ENCODE measurements at regions not wholly inside any gene's neighbourhood (a gene's known extent, or its start where the extent isn't known, plus 50 kb on each side); places are given as distances from the start of the nearest gene placed in this dataset.

DNA sequence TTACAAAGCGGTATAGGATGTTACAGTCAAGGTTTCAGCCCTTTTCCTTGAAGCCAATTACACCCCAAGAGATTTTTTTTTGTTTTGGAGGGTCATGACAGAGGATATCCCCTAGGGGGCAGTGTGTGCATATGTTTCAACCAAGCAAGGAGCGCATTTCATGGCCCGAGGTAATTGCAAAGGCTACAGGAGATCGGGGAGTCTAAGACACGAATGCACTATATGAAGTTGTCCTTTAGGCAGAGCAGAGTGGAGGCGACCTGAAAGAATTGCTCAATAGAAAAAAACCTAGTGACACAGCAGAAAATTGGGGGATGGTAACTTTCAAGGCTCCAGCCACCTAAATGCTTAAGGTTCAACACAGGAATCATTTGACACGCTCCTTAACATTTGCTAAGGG is 219.8 kb upstream of the PARD3B start:
- intact Hi-C loops (cut with DNase I): loop anchor here in 1 of 2 donors (5.0 to 10.0 kb wide), 2 partner anchors 367 to 1359 kb away; partner anchors contain the start of gene NRP2
- peak; percentile 95 for ATAC-seq
- TF ChIP-seq, protein P1, sequence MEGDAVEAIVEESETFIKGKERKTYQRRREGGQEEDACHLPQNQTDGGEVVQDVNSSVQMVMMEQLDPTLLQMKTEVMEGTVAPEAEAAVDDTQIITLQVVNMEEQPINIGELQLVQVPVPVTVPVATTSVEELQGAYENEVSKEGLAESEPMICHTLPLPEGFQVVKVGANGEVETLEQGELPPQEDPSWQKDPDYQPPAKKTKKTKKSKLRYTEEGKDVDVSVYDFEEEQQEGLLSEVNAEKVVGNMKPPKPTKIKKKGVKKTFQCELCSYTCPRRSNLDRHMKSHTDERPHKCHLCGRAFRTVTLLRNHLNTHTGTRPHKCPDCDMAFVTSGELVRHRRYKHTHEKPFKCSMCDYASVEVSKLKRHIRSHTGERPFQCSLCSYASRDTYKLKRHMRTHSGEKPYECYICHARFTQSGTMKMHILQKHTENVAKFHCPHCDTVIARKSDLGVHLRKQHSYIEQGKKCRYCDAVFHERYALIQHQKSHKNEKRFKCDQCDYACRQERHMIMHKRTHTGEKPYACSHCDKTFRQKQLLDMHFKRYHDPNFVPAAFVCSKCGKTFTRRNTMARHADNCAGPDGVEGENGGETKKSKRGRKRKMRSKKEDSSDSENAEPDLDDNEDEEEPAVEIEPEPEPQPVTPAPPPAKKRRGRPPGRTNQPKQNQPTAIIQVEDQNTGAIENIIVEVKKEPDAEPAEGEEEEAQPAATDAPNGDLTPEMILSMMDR (IDR thresholded peaks at IDR 0.05): peak; percentile 74 to 83

DNA sequence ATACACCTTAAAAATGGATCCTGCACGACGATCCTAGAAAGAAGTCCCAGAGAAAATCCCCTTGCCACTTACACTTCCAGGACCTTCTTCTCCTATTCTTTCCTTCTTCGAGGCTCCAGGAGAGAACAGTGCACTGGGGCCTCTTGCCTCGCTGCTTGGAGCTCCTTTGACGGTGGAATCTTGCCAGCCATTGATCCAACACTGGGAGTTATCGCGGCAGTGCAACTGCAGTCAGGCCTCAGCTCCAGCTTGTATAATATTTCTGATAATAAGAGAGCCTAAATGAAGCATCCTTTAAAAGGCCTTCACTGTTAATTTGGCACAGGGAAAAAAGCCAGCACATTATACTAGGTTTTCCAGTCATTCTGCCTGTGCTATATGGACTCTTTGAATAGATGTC is 216.9 kb upstream of the PARD3B start:
- Histone ChIP-seq H3K9me3 (no peaks in the 10 kb centered on the region), H3K27me3 (no peaks in the 10 kb centered on the region), H3K4me3 (no peak overlapping the region), H3K27ac (no peak overlapping the region), H3K4me1 (no peaks in the 10 kb centered on the region), H3K36me3 (no peaks in the 10 kb centered on the region)
- ATAC-seq: no peak
- DNase-seq: no peak
- TF ChIP-seq, protein P1 (IDR thresholded peaks at IDR 0.05): no peak
- intact Hi-C loops (cut with DNase I): loop anchor here in 1 of 2 donors (5.0 to 10.0 kb wide), 2 partner anchors 364 to 1356 kb away; partner anchors contain the start of gene NRP2

More for the DNA sequence above, 219.8 kb upstream of the PARD3B start:
- DNase-seq: peak in 3 of 4 donors; percentile 40 to 87 (median 82)
- H3K27me3 ChIP-seq: no peaks in the 10 kb centered on the region
- no peaks in the 10 kb centered on the region for H3K4me1 ChIP-seq
- no peaks in the 10 kb centered on the region for H3K9me3 ChIP-seq
- no peak overlapping the region for H3K4me3 ChIP-seq
- H3K36me3 ChIP-seq: no peaks in the 10 kb centered on the region
- H3K27ac ChIP-seq: no peak overlapping the region

DNA sequence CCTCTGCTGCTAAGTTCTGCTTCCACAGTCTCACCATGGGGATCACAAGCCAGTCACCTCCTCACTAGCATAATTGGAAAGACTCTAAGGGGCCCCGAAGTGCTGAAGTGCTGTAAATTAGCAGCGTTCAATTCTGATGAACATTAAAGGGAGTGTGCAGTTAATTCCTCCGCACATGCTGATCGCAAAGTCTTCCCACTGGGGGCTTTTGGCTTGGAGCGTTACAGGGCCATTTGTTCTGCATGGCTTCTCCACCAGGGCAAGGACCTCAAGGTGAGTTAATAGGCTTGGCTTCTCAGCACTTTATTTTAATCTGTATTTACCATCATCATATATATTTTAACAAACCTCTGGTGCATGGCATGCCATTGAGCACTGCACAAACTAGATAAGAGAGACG is 216.3 kb upstream of the PARD3B start:
- intact Hi-C loops (cut with DNase I): loop anchor here in 1 of 2 donors (5.0 to 10.0 kb wide), 2 partner anchors 363 to 1356 kb away; partner anchors contain the start of gene NRP2
- no peak for ATAC-seq
- Histone ChIP-seq H3K36me3 (no peaks in the 10 kb centered on the region), H3K27me3 (no peaks in the 10 kb centered on the region), H3K9me3 (no peaks in the 10 kb centered on the region), H3K4me3 (no peak overlapping the region), H3K4me1 (no peaks in the 10 kb centered on the region), H3K27ac (no peak overlapping the region)
- DNase-seq: no peak
- TF ChIP-seq, protein P1 (IDR thresholded peaks at IDR 0.05): no peak

DNA sequence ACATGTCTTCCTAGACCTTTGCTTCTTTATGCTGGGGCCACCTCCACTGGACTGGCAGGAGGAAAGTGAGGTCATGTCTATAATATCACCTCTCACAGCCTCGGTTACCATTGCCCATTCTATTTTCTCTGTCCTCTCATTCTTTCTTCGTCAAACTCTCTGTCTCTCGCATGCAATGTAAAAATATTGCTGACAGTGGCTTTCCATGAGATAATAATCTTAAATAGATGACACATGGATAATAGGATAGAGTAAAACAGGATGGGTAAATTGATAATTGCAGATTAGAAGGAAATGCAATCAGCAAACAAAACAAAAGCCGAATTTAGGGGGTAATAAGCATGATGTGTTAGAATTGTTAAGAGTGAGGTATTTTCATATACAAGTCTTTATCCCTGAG is 215.7 kb upstream of the PARD3B start:
- intact Hi-C loops (cut with DNase I): loop anchor here in 1 of 2 donors (5.0 to 10.0 kb wide), 2 partner anchors 363 to 1355 kb away; partner anchors contain the start of gene NRP2
- no peaks in the 10 kb centered on the region for H3K4me1 ChIP-seq
- no peaks in the 10 kb centered on the region for H3K27me3 ChIP-seq
- H3K9me3 ChIP-seq: no peaks in the 10 kb centered on the region
- ATAC-seq: no peak
- H3K27ac ChIP-seq: no peak overlapping the region
- DNase-seq: no peak
- TF ChIP-seq, protein P1 (IDR thresholded peaks at IDR 0.05): no peak
- H3K4me3 ChIP-seq: no peak overlapping the region
- no peaks in the 10 kb centered on the region for H3K36me3 ChIP-seq

DNA sequence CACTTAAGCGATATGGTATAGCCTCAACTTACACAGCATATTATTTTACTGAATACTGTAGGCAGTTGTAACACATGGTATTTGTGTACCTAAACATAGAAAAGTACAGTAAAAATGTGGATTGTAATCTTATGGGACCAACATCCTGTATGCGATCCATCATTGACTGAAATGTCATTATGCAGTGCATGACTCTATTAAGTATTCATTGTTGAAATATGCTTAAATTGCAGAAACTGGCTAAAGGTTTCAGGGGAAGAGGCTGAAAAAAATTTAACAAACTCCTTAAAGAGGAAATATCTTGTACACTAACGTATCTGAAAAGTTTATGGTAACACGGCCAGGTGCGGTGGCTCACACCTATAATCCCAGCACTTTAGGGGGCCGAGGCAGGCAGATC is 214.1 kb upstream of the PARD3B start:
- TF ChIP-seq, protein P1 (IDR thresholded peaks at IDR 0.05): no peak
- H3K4me3 ChIP-seq: no peak overlapping the region
- no peak overlapping the region for H3K27ac ChIP-seq
- ATAC-seq: no peak
- intact Hi-C loops (cut with DNase I): no loop called here
- H3K36me3 ChIP-seq: no peaks in the 10 kb centered on the region
- H3K9me3 ChIP-seq: no peaks in the 10 kb centered on the region
- H3K4me1 ChIP-seq: no peaks in the 10 kb centered on the region
- no peaks in the 10 kb centered on the region for H3K27me3 ChIP-seq
- DNase-seq: no peak
